ENCODE measurements at regions not wholly inside any gene's neighbourhood (a gene's known extent, or its start where the extent isn't known, plus 50 kb on each side); places are given as distances from the start of the nearest gene placed in this dataset.

GRCh38 chr10:128305601-128306345, 179.6 kb upstream of the MKI67 start:
- TF ChIP-seq CTCF (IDR thresholded peaks at IDR 0.05; ENCODE audit: borderline replicate concordance, extremely low read depth, low read length, poor library complexity, severe bottlenecking) (no peak), EZH2 (IDR thresholded peaks at IDR 0.05; ENCODE audit: borderline replicate concordance, low read depth, low read length, severe bottlenecking) (no peak)
